PC-3 (cell line): ENCODE measurements at regions not wholly inside any gene's neighbourhood (a gene's known extent, or its start where the extent isn't known, plus 50 kb on each side); places are given as distances from the start of the nearest gene placed in this dataset.

Source experiments
- CTCF ChIP-seq: fragments of 300-600 bp; sonication (generic); conservative IDR thresholded peaks from 2 replicates; pipeline ENCODE4 v1.5.1; 2017; ENCODE audit warnings: antibody characterized with exemption, low read depth, mild to moderate bottlenecking, low read length
- EZH2 ChIP-seq: fragments of 300-600 bp; sonication (generic); IDR thresholded peaks from one replicate; pipeline ENCODE4 v1.6.1; 2017; ENCODE audit warnings: antibody characterized with exemption, mild to moderate bottlenecking, low read length; ENCODE audit not compliant: unreplicated experiment
- EZH2phosphoT487 ChIP-seq: fragments of 300-600 bp; sonication (generic); IDR thresholded peaks from 2 replicates; pipeline ENCODE4 v1.6.1; 2018; ENCODE audit warnings: mild to moderate bottlenecking, antibody characterized with exemption, low read length, borderline replicate concordance

GRCh38 chr13:40409278-40409677 lies 257.2 kb downstream of the FOXO1 start:
- TF ChIP-seq CTCF (no peak), EZH2 (no peak), EZH2phosphoT487 (no peak)
